ENCODE measurements at regions not wholly inside any gene's neighbourhood (a gene's known extent, or its start where the extent isn't known, plus 50 kb on each side); places are given as distances from the start of the nearest gene placed in this dataset.

DNA sequence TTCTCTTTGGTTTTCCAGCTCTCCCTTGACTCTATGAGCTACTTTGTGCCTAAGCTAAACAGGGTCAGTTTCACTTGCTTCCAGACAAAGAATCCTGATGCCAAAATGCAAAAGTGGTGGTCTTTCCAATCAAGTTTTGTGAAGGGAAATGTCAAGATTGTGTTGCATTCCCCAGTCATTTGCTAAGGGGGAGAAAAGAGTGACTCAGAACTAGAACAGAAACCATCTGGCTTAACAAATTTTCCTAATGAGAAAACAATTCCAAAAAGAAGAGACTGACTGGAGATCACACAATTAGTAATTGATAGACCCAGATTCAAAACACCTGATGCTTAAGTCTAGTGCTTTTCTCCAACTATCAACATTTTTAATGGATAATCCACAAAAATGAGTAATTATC, 235.1 kb upstream of the DIO2 start:
- TF ChIP-seq SIN3A (IDR thresholded peaks at IDR 0.05; ENCODE audit: borderline replicate concordance, insufficient read depth, low read length) = no peak

DNA sequence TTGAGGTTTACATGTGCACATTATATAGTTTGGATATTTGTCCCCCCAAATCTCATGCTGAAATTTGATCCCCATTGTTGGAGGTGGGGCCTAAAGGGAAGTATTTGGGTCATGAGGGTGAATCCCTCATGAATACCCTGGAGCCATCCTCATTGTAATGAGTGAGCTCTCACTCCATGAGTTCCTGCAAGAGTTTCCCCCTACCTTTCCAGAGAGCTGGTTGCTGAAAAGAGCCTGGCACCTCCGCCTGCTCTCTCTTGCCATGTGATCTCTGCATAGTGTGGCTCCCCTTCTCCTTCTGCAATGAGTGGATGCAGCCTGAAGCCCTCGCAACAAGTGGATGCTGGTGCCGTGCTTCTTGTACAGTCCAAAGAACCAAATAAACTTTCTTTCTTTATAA, 234.3 kb upstream of the DIO2 start:
- TF ChIP-seq SIN3A (IDR thresholded peaks at IDR 0.05; ENCODE audit: borderline replicate concordance, insufficient read depth, low read length) = no peak
- no peak for TF ChIP-seq TAF1 (IDR thresholded peaks at IDR 0.05; ENCODE audit: borderline replicate concordance, insufficient read depth, low read length)
- TF ChIP-seq, protein P1, sequence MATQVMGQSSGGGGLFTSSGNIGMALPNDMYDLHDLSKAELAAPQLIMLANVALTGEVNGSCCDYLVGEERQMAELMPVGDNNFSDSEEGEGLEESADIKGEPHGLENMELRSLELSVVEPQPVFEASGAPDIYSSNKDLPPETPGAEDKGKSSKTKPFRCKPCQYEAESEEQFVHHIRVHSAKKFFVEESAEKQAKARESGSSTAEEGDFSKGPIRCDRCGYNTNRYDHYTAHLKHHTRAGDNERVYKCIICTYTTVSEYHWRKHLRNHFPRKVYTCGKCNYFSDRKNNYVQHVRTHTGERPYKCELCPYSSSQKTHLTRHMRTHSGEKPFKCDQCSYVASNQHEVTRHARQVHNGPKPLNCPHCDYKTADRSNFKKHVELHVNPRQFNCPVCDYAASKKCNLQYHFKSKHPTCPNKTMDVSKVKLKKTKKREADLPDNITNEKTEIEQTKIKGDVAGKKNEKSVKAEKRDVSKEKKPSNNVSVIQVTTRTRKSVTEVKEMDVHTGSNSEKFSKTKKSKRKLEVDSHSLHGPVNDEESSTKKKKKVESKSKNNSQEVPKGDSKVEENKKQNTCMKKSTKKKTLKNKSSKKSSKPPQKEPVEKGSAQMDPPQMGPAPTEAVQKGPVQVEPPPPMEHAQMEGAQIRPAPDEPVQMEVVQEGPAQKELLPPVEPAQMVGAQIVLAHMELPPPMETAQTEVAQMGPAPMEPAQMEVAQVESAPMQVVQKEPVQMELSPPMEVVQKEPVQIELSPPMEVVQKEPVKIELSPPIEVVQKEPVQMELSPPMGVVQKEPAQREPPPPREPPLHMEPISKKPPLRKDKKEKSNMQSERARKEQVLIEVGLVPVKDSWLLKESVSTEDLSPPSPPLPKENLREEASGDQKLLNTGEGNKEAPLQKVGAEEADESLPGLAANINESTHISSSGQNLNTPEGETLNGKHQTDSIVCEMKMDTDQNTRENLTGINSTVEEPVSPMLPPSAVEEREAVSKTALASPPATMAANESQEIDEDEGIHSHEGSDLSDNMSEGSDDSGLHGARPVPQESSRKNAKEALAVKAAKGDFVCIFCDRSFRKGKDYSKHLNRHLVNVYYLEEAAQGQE (IDR thresholded peaks at IDR 0.05; ENCODE audit: insufficient read depth in 1 of 2, low read depth in 2 of 2, low read length in 2 of 2) = no peak
- no peak for TF ChIP-seq FOXP2 (optimal IDR thresholded peaks at IDR 0.05; ENCODE audit: borderline replicate concordance, extremely low read depth, extremely low read length, insufficient read depth)
- no peak for TF ChIP-seq POLR2AphosphoS5 (IDR thresholded peaks at IDR 0.05; ENCODE audit: low read depth, low read length)

DNA sequence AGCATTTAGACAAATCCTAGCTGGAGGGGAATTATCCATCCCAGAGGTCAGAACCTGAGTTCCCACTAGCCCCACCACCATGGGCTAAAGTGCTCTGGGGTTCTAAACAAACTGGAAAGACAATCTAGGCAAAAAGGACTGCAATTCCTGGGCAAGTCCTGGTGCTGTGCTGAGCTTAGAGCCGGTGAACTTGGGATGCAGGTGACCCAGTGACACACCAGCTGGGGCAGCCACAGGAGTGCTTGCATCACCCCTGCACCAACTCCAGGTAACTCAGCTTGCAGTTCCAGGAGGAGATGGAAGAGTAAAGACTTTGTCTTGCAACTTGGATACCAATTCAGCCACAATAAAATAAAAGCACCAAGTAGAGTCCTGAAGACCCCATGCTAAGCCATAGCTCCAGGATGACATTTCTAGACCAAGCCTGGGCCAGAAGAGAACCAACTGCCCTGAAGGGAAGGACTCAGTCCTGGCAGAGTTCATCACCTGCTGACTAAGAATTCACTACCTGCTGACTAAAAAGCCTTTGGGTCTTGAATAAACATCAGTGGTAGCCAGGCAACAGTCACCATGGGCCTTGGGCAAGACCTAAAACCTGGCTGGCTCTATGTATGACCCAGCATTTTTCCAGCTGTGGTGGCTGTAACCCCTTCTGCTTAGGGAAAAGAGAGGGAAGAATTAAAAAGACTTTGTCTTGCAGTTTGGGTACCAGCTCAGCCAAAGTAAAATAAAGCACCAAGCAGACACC, 223.4 kb upstream of the DIO2 start:
- TF ChIP-seq, protein P1 (IDR thresholded peaks at IDR 0.05; ENCODE audit: insufficient read depth in 1 of 2, low read depth in 2 of 2, low read length in 2 of 2) = no peak
- no peak for TF ChIP-seq TAF1 (IDR thresholded peaks at IDR 0.05; ENCODE audit: borderline replicate concordance, insufficient read depth, low read length)
- no peak for TF ChIP-seq SIN3A (IDR thresholded peaks at IDR 0.05; ENCODE audit: borderline replicate concordance, insufficient read depth, low read length)

DNA sequence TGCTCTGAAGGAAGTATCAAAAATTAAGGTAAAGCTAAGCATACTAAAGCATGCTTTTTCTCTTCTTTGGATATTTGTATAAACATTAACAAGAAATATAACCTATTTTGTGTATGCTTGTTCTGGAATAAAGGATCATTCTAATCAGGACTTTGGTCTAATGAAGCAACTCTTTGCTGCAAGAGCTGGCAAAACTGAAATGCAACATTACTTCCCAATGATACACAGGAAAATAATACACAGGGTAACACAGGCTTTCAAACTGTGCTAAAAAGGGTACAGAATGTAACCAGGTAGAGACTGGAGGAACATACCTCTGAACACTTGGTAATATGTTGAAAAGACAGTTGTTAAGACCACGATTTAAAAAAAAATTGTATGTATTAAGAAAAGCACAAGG, 222.5 kb upstream of the DIO2 start:
- TF ChIP-seq, protein P1 (IDR thresholded peaks at IDR 0.05; ENCODE audit: insufficient read depth in 1 of 2, low read depth in 2 of 2, low read length in 2 of 2) = no peak
- TF ChIP-seq FOXP2 (optimal IDR thresholded peaks at IDR 0.05; ENCODE audit: borderline replicate concordance, extremely low read depth, extremely low read length, insufficient read depth) = no peak
- TF ChIP-seq POLR2AphosphoS5 (IDR thresholded peaks at IDR 0.05; ENCODE audit: low read depth, low read length) = no peak

DNA sequence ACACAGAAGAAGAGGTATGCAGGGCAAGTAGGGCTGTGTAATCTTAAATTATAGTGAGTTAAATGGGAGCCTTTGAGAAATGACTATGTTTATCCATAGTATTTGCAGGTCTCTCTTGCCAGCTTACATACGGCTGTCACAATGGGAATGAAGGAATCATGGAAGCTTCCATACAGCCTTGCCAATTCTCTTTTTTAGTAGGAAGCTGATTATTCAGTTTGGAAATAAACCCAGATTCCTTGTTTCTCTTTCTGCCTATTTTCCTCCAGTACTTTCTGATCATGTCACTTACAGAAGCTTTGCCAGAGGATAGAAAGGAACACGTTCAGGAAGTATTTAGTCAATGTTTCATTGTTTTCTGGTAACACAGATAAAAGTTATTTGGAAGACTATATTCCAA, 217.4 kb upstream of the DIO2 start:
- TF ChIP-seq, protein P1 (IDR thresholded peaks at IDR 0.05; ENCODE audit: insufficient read depth in 1 of 2, low read depth in 2 of 2, low read length in 2 of 2) = no peak
- TF ChIP-seq FOXP2 (optimal IDR thresholded peaks at IDR 0.05; ENCODE audit: borderline replicate concordance, extremely low read depth, extremely low read length, insufficient read depth) (no peak), TAF1 (IDR thresholded peaks at IDR 0.05; ENCODE audit: borderline replicate concordance, insufficient read depth, low read length) (no peak), SIN3A (IDR thresholded peaks at IDR 0.05; ENCODE audit: borderline replicate concordance, insufficient read depth, low read length) (no peak), POLR2AphosphoS5 (IDR thresholded peaks at IDR 0.05; ENCODE audit: low read depth, low read length) (no peak)

All from PFSK-1 (cell line).